Bone marrow (tissue), 2 donors: ENCODE measurements at regions not wholly inside any gene's neighbourhood (a gene's known extent, or its start where the extent isn't known, plus 50 kb on each side); places are given as distances from the start of the nearest gene placed in this dataset.

Source experiments
- DNase-seq, 2 donors: peaks; one replicate each; lab custom pipeline; 2025; lab: John Stamatoyannopoulos, UW

DNA sequence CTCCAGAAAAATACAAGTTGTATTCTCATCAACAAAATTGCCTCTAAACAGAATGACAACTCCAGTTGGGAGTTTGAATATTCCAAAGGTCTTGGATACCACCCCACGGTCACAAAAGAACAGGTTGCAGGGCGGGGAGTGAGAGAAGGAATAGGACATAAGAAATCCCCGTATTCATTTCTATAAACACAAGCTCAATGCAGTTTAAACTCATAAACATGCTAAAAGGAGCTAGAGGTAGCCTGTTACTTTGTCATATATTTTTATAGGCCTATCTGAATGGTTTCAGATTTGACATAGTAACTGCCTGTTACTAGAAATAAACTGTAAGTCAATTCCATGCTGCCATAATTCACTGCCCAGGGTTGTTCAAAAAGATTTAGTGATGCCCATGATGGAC lies 567.5 kb downstream of the BCL11A start:
- no peak for DNase-seq

DNA sequence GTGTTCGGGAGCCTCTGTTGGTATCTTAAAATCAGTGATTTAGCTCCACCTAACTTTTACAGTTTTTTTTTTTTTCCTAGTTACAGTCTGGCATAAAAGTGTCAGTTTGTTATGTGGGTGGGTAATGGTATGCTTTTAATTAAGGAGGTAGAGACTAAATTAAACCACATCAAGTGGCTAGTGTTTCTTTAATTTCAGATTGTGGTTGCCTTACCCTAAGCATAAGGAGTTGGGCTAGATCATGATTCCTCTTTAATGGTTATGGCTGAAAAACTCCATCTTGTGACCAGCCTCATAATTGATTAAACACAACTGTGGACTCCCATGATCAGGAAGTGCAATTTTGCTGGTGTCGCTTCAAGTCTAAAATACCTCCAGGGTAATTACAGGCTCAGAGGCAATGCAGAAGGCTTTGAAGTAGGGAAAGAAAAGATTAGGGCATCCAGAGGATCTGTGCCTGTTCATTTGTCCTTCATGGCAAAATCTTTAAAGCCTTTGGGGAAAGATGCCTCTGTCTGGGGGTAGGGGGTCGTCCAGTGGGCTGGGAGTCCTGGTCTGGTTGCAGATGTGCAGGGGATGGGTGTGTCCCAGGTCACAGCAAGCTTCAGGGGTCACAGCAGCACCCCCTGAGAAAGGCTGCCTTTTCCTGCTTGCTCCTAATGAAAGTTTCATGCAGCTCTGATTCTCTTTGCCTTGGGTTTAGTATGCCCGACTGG lies 579.2 kb downstream of the BCL11A start:
- no peak for DNase-seq

DNA sequence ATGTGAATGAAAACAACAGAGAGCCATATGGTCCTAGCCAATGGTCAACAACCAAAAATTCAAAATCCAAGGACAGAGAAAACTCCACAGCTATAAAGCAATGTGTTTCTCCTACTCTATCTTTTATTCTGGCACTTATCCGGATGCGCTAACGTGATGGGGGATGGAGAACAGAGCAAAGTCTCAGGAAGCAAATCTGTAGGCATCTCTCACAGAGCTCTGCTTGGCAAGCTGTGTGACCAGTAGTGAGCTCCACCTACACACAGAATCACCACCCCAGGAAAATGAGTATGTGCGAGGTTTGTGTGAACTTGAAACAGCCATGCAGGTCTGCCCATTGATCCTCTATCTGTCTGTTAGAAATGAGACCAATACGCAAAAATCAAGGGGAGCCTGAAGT lies 584.3 kb downstream of the BCL11A start:
- DNase-seq: no peak

DNA sequence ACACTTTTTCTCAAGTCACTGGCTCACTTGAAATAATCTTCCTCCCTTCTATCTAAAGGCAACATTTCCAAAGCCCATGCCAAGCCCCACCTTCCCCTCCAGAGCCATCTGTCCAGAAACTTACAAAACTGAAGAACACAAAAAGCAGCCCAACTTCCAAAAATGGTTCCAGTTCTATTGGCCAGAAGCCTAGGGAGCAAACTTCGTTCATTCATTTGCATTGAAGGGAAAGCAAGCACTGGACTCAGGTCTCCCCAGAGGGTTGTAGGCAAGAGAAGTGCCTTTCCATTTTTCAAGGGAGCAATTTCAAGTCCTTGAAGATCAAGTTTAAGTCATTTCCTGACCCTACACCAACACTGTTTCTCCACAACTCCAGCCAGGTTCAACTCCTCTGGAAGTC lies 585.0 kb downstream of the BCL11A start:
- no peak for DNase-seq

DNA sequence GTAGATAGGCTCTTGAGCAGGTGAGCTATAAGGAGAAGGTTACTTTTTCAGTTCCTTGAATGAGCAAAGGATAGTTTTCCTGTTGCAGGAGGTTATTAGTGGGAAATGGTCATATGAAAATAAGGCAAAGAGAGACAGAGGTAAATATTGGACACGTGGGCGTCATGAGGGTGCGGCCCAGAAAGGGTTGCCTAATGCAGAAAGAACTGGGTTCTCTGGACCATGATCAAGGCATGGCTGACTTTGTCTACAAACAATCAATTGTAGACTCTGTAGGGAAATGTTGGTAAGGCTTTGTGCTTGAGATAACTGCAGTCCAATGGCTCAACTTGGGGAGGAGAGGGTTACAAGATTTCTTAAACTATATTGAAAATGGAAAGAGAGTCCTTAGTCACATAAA lies 585.8 kb downstream of the BCL11A start:
- no peak for DNase-seq

DNA sequence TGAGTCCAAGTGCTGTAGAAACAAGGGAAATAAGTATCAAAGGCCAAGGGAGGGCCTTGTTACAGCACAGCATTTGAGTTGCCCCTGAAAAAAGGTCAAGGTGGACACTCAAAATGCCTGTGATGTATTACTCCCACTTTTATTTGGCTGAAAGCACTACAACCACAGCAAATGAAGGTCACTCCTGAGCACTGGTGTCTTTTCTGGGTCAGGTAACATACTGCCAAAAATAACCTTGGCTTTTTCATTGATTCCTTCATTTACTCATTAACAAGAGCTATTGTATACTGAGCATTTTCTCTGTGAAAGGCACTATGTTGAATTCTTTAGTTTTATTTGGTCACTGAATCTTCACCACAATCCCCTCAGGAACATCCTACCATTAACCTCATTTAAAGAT lies 590.3 kb downstream of the BCL11A start:
- no peak for DNase-seq

DNA sequence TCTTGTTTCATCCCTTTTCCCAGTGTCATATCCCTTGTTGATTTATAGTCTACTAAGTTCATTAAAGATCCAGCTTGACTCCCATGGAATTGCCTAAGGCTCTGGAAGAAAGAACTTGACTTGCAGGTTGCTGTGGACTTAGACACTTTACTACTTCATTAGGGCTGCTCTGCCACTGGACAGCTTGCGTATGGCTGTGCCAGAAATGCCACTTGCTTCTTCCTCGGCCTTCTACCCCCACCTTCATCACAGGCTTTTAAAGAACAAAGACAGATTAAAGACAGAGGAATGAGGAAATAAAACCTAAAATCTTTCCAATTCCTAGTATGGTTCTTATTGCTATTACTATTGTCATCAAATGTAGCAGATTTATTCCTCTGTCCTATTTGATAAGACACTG lies 591.7 kb downstream of the BCL11A start:
- no peak for DNase-seq

DNA sequence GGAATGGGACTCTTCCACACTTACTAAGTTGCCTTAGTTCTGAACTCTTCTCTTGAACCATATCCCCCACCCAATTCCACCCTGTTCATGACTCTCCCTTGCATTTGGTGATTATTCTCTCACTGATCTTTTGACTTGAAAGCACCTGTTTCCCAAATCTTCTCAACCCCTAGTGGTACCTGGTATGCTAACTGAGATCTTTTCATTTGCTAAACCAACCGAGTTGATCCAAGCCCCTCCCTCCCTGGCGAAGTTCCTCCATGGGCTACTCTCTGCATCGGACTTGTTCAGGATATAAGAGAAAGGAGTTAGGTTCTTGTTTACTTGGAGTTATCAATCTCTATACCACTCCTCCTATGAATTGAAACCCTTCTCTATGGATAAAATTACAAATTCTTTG lies 593.5 kb downstream of the BCL11A start:
- DNase-seq: no peak

DNA sequence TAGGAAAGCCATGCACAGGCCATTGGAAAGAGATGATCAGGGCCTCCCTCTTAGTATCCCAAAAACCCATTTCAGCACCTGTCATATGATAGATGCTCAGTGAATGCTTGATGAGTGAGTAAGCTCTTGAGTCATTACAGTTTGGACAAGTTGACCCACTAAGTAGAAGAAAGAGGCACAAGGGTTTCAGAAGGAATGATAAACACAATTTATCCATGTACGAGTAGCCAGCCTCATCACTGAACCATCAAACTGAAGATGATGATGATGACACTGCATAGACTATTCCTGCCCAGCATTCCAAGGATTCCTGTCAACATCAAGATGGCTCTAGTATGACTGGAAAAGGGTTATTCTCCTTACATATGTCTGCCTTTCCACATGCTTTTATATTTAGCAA lies 596.0 kb downstream of the BCL11A start:
- DNase-seq: no peak

DNA sequence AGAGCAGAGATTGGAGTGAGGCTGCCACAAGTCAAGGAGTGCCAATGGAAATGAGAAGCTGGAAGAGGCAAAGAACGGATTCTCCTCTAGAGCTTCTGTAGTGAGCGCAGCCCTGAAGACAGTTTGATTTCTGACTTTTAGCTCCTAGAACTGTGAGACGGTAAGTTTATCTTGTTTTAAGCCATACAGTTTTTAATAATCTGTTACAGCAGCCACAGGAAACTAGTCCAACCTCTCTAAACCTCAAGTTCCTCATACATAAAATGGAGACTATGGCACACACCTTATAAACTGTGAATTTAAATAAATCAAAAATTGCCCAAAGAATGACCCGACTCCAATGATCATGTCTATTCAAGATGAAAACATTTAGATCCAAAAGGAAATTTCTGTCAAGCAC lies 596.5 kb downstream of the BCL11A start:
- peak in 1 of 2 donors; percentile 24 for DNase-seq

DNA sequence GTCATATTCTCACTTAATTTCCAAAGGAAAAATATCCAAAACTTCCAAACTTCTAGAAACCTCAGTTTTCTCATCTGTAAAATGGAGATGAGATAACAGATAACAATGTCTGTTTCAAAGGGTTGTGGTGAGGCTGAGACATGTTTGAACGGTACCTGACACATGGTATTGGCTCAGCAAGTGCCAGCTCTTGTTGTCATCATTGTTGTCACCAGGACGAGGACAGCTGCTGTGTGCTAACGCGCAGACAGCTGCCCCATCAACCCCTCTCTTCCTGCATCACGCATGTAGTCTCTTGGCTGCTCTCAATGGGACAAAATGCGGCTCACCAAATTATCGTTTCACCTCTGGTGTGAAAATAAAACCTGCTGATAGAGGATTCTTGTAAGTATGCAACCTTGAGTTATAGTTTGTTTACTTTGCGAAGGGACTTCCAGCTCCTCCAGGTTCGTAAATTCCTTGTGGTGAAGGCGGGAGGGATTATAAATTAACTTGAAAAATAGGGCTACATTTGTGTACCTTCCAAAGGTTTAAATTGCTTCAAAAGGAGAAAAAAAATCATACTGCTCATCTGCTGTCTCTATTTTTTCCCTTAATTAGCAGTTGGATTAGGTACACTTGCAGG lies 605.4 kb downstream of the BCL11A start:
- no peak for DNase-seq

DNA sequence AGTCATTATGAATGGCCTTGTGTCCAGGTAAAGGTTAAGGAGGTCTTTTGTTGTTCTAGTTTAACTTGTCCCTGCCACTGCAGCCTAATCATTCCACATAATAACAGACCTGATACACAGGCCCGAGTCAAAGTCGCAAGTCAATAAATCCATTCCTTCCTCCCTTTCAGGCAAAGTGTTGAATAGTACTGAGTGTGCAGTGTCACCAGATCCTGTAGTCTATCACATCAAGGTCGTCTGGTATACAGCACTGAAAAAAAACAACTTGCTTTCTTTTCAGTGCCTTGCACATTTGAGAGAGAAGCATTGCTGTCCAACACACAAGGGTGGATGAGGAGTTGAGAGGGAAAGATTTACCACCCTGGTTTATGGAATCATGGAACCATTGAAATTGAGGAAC lies 606.2 kb downstream of the BCL11A start:
- no peak for DNase-seq

DNA sequence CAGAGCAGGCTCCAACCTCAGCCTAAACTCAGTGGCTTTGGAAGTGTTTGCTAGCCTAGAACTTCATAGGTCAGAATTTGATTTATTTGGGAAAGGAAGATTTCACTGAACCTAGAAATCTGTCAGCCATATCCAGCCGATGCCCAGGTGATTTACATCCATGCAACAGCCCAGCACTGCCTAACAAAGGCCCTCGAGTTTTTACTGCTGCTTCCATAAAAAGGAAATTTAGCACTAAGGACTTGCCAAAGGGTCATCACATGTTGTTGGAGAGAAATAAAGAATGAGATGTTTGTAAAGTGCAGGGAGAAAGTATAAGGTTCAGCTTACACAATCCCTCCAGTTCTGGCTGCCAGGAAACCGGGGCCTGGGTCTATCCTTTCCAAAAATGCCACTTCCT lies 614.2 kb downstream of the BCL11A start:
- no peak for DNase-seq

DNA sequence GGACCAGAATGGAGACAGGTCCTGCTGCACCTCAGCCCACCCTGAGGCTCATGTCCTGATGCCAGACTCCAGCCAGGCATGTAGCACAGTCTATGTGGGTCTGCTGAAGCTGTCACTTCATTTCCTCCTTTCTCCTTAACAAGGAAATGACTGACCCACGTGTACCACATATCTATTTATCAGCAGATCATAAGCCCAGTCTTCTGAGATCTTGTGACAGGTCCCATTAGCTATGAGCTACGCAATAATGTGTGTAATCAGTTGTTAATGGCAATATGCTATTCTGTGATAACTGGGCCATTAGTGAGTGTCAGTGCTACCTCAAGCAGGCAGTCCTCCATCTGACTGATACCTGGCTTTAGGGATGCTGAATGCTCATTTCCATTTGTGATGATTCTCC lies 615.3 kb downstream of the BCL11A start:
- no peak for DNase-seq

DNA sequence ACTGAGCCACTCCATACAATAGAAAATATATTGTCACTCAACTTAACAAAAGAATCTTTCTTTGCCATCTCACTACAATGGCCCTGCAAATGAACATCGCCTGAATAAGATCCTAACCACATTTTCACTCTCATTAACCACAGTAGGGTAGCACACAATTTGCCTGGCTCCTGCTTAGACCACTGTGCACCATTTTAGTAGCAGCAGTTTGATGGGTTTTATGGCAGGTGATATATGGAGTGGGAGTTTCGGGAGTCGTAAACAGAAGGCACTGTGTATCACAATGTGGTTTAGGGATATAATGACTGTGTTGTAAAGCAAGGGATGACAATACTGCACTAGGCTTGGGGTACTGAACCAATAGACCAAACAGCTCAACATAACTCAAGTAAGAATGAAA lies 617.4 kb downstream of the BCL11A start:
- no peak for DNase-seq

DNA sequence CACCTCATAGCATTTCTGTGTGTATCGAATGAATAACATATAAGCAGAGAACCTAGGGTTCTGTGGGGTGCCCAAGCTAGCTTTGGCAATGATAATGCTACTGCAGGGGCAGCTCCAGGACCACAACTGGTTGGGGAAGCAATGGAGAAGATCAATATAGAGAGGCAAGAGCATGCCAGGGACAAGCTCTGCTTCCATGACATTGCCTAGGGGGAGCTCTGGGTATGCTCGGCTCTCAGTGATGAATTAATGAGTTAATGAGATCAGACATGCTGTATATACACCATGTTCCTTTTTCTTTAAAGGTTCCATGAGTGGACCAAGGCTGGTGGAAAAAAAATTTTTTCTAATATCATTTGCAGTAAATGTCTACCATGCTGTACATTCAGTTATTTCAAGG lies 618.4 kb downstream of the BCL11A start:
- no peak for DNase-seq

DNA sequence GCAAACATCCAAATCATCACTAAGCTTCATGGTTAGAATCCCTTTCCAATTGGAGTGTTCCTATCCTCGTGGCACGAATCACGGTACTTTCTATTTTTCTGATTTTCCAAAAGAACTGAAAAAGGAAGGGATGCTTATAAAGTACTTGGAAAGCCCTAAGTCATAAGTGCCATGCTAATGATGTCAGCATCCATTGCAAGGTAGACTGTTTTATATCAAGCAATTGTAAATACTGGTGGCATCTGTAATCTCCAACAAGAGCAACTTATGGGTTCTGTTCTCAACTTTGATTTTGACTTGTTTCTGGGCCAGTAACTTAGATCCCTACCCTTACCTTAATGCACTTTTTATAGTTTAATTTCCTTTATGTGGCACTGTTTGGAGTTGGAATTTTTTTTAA lies 619.5 kb downstream of the BCL11A start:
- no peak for DNase-seq

DNA sequence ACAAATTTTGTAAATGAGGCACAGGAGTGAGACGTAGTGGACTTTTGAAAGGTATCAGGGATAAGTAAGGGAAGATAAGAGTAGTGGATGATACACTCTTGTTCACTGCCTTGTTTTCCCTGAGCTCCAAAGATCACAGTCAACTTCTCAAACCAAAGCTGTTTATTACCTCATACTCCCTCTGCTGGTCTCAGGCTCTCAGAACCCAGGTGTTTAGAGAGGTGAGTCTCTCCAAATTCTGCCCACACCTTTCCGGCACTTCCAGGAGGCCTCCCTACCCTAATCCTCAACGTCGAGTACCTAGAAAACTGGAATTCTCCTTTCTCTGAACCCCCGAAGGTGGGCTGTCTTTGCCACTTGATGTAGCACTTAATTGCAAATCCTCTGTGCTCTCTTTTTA lies 621.1 kb downstream of the BCL11A start:
- no peak for DNase-seq

DNA sequence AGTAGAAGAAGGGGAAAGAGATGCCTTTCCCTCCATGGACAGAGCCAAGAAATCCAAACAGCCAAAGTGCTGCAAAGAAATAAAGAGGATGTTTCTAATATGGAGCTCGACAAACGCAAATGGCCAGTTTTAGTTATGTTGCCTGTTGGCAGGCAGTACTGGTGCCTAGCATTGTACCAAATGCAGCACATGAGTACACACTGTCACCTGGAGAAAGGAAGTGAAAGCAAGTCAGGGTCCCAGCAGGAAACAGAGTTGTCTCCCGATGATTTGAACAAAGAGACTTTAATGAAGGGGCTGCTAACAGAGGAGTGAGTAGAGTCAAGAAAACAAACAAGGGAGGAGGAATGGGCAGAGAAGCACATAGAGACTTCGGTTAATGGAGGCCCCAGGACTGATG lies 623.0 kb downstream of the BCL11A start:
- no peak for DNase-seq

DNA sequence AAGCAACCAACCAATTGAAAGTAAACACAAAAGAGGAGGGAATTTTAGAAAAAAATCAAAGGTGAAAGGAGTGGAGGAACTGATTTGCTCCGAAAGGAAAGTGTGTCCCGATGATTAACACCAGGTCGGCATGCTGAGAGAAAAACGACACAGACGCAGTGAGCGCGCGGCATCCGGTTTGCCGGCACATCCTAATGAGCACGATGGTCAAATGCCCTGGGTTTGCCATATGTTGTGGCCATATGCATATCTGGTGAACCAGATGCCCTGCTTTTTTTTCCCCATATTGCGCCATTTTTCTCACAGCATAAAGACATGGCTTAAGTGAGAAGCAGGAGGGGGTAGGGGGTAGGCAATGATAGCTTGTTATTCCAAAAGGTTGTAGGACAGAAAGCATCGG lies 626.7 kb downstream of the BCL11A start:
- DNase-seq: no peak

DNA sequence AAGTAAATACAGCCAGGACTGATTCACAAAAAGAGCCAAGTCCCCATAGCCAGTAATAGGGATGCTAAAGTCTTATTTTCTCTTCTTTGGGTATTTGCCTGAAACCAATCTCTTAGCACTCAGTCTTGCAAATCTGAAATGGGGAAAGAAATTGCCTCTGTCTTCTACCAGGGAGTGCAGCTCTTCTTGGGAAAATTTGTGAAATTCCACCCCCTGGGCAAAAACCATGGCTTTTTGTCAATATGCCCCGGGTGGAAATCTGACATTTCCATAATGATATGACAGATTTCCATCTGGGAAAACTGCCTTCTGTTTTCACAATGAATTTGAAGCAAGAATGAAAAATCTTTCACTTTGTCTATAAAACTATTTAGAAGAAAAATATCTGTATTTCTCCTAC lies 628.1 kb downstream of the BCL11A start:
- DNase-seq: no peak

DNA sequence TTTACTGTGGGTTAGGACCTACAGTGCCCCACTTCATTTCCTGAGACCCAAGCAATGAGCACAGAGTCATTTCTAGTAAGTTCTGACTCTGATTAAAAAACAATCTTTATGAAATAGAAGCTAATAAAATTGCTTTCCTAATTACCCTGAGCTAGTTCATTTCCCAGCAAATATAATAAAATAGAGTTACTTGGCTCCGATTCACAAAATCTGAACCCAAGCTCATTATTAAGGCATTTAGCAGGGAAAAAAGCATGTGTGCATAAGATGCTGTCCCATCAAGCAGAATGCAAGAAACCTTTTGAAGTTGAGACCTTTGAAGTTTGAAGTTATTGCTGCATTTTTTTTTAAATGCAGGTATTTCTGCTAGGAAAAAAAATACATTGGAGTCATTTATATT lies 629.1 kb downstream of the BCL11A start:
- no peak for DNase-seq

DNA sequence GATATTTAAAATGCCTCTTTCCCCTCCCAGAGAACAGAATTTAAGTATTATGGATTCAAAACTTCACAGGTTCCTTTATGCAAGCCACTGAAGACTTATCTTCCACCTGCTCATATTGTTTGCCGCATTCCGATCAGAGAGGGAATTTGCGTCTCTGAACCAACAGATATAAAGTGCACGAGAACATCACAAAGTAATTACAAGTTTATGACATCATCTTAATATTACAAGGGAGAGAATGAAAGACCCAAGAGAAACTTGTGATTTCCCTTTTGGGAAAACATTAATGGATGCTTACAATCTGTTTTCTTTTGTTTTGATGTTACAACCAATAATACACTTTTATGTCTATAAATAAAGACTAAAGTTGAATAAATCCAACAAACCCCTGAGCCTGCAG lies 631.0 kb downstream of the BCL11A start:
- DNase-seq: no peak

DNA sequence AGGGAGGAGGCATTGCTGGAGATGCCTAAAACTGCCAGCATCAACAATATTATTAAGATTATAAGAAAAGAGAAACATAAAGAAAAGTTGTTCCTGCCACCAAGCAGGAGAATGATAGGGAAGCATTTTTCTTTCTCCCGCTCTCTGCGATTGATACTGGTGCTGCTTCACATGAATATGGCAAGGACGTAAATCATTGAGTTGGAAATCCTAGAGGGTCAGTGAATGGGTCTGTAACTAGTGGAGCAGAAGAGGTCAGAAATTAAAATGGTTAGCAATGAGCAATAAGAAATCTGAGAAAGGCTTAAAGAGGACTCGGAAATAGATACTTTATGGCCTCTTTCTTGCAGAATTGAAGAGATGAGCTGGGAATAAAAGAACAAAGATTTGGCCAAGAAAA lies 631.7 kb downstream of the BCL11A start:
- DNase-seq: no peak
